Neural cell (in vitro differentiated cells): ENCODE measurements at regions not wholly inside any gene's neighbourhood (a gene's known extent, or its start where the extent isn't known, plus 50 kb on each side); places are given as distances from the start of the nearest gene placed in this dataset.

Source experiments
- H2AFZ ChIP-seq: fragments of 200-600, 300-800 bp; sonication (generic), shearing (Covaris generic); 2 replicates; pipeline ENCODE4 v1.6.0; 2014; ENCODE audit warnings: low read depth, mild to moderate bottlenecking, antibody characterized with exemption, low read length, moderate library complexity
- H3F3A ChIP-seq: fragments of 200-600 bp; shearing (Covaris generic); 2 replicates; pipeline ENCODE4 v1.6.1; 2016; ENCODE audit warnings: mild to moderate bottlenecking, moderate library complexity, mixed read lengths, antibody characterized with exemption, low read length; ENCODE audit not compliant: insufficient read depth, poor library complexity, severe bottlenecking
- H3K27ac ChIP-seq: fragments of 200-600, 300-800 bp; sonication (generic), shearing (Covaris generic); 2 replicates; pipeline ENCODE4 v1.5.1; 2014; ENCODE audit warnings: mild to moderate bottlenecking, low read length, moderate library complexity
- H3K27me3 ChIP-seq: fragments of 300-800, 200-600 bp; sonication (generic), shearing (Covaris generic); 2 replicates; pipeline ENCODE4 v1.6.0; 2014; ENCODE audit warnings: mild to moderate bottlenecking, low read depth, low read length, moderate library complexity; ENCODE audit not compliant: insufficient read depth
- H3K36me3 ChIP-seq: fragments of 300-800, 200-600 bp; sonication (generic), shearing (Covaris generic); 2 replicates; pipeline ENCODE4 v1.5.1; 2014; ENCODE audit warnings: mild to moderate bottlenecking, antibody characterized with exemption, low read length, moderate library complexity; ENCODE audit not compliant: insufficient read depth
- H3K4me2 ChIP-seq: fragments of 300-800, 200-600 bp; sonication (generic), shearing (Covaris generic); 2 replicates; pipeline ENCODE4 v1.6.0; 2014; ENCODE audit warnings: mild to moderate bottlenecking, low read length
- H3K4me3 ChIP-seq: fragments of 300-800, 200-600 bp; sonication (generic), shearing (Covaris generic); 2 replicates; pipeline ENCODE4 v1.5.1; 2014; ENCODE audit warnings: mild to moderate bottlenecking, low read length, moderate library complexity
- H3K79me2 ChIP-seq: fragments of 200-600 bp; shearing (Covaris generic); replicated peaks from 2 replicates; pipeline ENCODE4 v1.6.0; 2014; ENCODE audit warnings: mild to moderate bottlenecking, low read length, moderate library complexity; ENCODE audit not compliant: insufficient read depth
- H3K9ac ChIP-seq: fragments of 300-800, 200-600 bp; sonication (generic), shearing (Covaris generic); 2 replicates; pipeline ENCODE4 v1.6.1; 2016; ENCODE audit warnings: mild to moderate bottlenecking, low read length, mixed read lengths
- H3K9me2 ChIP-seq: fragments of 200-600 bp; shearing (Covaris generic); 2 replicates; pipeline ENCODE4 v1.6.1; 2016; ENCODE audit warnings: mild to moderate bottlenecking, low read length, mixed read lengths; ENCODE audit not compliant: insufficient read depth
- H3K9me3 ChIP-seq: fragments of 200-600, 300-800 bp; sonication (generic), shearing (Covaris generic); 2 replicates; pipeline ENCODE4 v1.6.1; 2016; ENCODE audit warnings: mild to moderate bottlenecking, mixed run types, low read length, moderate library complexity, mixed read lengths
- H4K20me1 ChIP-seq: fragments of 200-600 bp; shearing (Covaris generic); 2 replicates; pipeline ENCODE4 v1.6.1; 2016; ENCODE audit warnings: mild to moderate bottlenecking, mixed run types; ENCODE audit not compliant: insufficient read depth
- CTCF ChIP-seq: fragments of 450-650 bp; IDR thresholded peaks from 2 replicates; pipeline ENCODE4 v1.5.1; 2014; ENCODE audit warnings: antibody characterized with exemption, mild to moderate bottlenecking, moderate library complexity; ENCODE audit not compliant: poor library complexity, severe bottlenecking
- EP300 ChIP-seq: fragments of 450-650 bp; conservative IDR thresholded peaks from 2 replicates; pipeline ENCODE4 v1.6.1; 2014; ENCODE audit warnings: antibody characterized with exemption, mild to moderate bottlenecking, moderate library complexity; ENCODE audit not compliant: poor library complexity, severe bottlenecking
- EZH2 ChIP-seq: fragments of 200-600, 300-800 bp; shearing (Covaris generic), sonication (generic); IDR thresholded peaks from 2 replicates; pipeline ENCODE4 v1.6.1; 2014; ENCODE audit warnings: antibody characterized with exemption, low read length, borderline replicate concordance, mild to moderate bottlenecking; ENCODE audit not compliant: insufficient read depth, poor library complexity, severe bottlenecking
- MXI1 ChIP-seq: fragments of 450-650 bp; conservative IDR thresholded peaks from 2 replicates; pipeline ENCODE4 v1.6.1; 2014; ENCODE audit warnings: antibody characterized with exemption, mild to moderate bottlenecking; ENCODE audit not compliant: poor library complexity, severe bottlenecking
- POLR2AphosphoS5 ChIP-seq: IDR thresholded peaks from 2 replicates; pipeline ENCODE4 v1.6.1; 2012
- RAD21 ChIP-seq: fragments of 450-650 bp; conservative IDR thresholded peaks from 2 replicates; pipeline ENCODE4 v1.6.1; 2014; ENCODE audit warnings: antibody characterized with exemption, mild to moderate bottlenecking, moderate library complexity
- REST ChIP-seq: IDR thresholded peaks from 2 replicates; pipeline ENCODE4 v1.6.1; 2012; ENCODE audit warnings: borderline replicate concordance
- SMC3 ChIP-seq: fragments of 450-650 bp; conservative IDR thresholded peaks from 2 replicates; pipeline ENCODE4 v1.6.1; 2014; ENCODE audit warnings: antibody characterized with exemption, mild to moderate bottlenecking, moderate library complexity; ENCODE audit not compliant: poor library complexity
- TAF1 ChIP-seq: IDR thresholded peaks from 2 replicates; pipeline ENCODE4 v1.6.1; 2012; ENCODE audit warnings: low read depth

DNA sequence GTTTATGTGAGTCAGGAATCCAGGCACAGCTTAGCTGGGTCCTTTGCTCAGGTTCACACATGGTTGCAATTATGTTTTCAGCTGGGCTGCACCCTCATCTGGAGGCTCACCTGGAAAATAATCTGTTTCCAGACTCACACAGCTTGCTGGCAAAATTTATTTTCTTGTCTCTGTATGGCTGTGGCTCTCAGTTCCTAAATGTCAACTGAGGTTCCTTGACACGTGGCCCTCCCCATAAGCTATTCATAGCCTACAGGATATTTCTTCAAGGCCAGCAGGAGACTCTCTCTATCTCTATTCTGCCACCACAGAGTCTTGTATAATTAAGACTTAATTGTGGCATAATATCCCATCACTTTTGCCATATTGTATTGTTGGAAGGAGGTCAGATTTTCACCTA lies 732.0 kb downstream of the CDH18 start:
- Histone ChIP-seq H3K27me3 (no peaks in the 10 kb centered on the region), H3K27ac (no peak overlapping the region), H3K9me3 (no peaks in the 10 kb centered on the region), H3K4me3 (no peak overlapping the region), H3K4me2 (no peak overlapping the region), H2AFZ (no peak overlapping the region), H4K20me1 (no peaks in the 10 kb centered on the region), H3K9ac (no peak overlapping the region), H3F3A (no peaks in the 10 kb centered on the region), H3K79me2 (no peaks in the 10 kb centered on the region), H3K36me3 (no peaks in the 10 kb centered on the region), H3K9me2 (no peaks in the 10 kb centered on the region)
- TF ChIP-seq TAF1 (no peak), SMC3 (no peak), REST (no peak), RAD21 (no peak), CTCF (no peak), POLR2AphosphoS5 (no peak), MXI1 (no peak), EZH2 (no peak), EP300 (no peak)

- no peak for TF ChIP-seq EZH2
- no peak for TF ChIP-seq CTCF
- TF ChIP-seq SMC3: no peak
- TF ChIP-seq REST: no peak
- TF ChIP-seq TAF1: no peak
- TF ChIP-seq RAD21: no peak
- no peak for TF ChIP-seq MXI1
- TF ChIP-seq EP300: no peak
- no peak for TF ChIP-seq POLR2AphosphoS5
- H3K9ac ChIP-seq: no peak overlapping the region
- no peaks in the 10 kb centered on the region for H3K36me3 ChIP-seq
- no peak overlapping the region for H3K4me2 ChIP-seq
- no peaks in the 10 kb centered on the region for H3K27me3 ChIP-seq
- H3K9me2 ChIP-seq: no peaks in the 10 kb centered on the region
- no peaks in the 10 kb centered on the region for H3K9me3 ChIP-seq
- H3K4me3 ChIP-seq: no peak overlapping the region
- no peaks in the 10 kb centered on the region for H3F3A ChIP-seq
- no peaks in the 10 kb centered on the region for H4K20me1 ChIP-seq
- no peak overlapping the region for H3K27ac ChIP-seq
- H3K79me2 ChIP-seq: no peaks in the 10 kb centered on the region
- no peak overlapping the region for H2AFZ ChIP-seq
These were observed 729.3 kb downstream of the CDH18 start for GRCh38 chr5:19258686-19259085.
